SK-N-SH (cell line): ENCODE measurements at regions not wholly inside any gene's neighbourhood (a gene's known extent, or its start where the extent isn't known, plus 50 kb on each side); places are given as distances from the start of the nearest gene placed in this dataset.

Experiments used
- CTCF ChIP-seq: fragments of 200-600 bp; sonication (generic); IDR thresholded peaks from 2 replicates; pipeline ENCODE4 v1.6.1; 2017; ENCODE audit warnings: antibody characterized with exemption, mild to moderate bottlenecking, moderate library complexity
- FOXJ3 ChIP-seq: sonication (generic); formaldehyde crosslinking; IDR thresholded peaks from 2 replicates; pipeline ENCODE4 v1.5.1; 2020; ENCODE audit warnings: mild to moderate bottlenecking, missing genetic modification reagents
- RXRA ChIP-seq: IDR thresholded peaks from 2 replicates; pipeline ENCODE4 v1.4.0; 2012; ENCODE audit warnings: low read depth, mild to moderate bottlenecking, borderline replicate concordance
- TF ChIP-seq, protein P1 (sequence below): IDR thresholded peaks from 2 replicates; pipeline ENCODE4 v1.4.0; 2012; ENCODE audit warnings: low read depth

- TF ChIP-seq RXRA (no peak), CTCF (no peak), FOXJ3 (CRISPR knock-in tag) (no peak)
- TF ChIP-seq, protein P1, sequence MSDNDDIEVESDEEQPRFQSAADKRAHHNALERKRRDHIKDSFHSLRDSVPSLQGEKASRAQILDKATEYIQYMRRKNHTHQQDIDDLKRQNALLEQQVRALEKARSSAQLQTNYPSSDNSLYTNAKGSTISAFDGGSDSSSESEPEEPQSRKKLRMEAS, result no peak
Observed at GRCh38 chr10:6741541-6741941, 161.5 kb upstream of the PRKCQ start.
